ENCODE measurements at regions not wholly inside any gene's neighbourhood (a gene's known extent, or its start where the extent isn't known, plus 50 kb on each side); places are given as distances from the start of the nearest gene placed in this dataset.
"Not testable (repeated sequence)": the region's sequence is repeated elsewhere in the genome, so short reads cannot be mapped to it uniquely, and the experiment has no call there.

DNA sequence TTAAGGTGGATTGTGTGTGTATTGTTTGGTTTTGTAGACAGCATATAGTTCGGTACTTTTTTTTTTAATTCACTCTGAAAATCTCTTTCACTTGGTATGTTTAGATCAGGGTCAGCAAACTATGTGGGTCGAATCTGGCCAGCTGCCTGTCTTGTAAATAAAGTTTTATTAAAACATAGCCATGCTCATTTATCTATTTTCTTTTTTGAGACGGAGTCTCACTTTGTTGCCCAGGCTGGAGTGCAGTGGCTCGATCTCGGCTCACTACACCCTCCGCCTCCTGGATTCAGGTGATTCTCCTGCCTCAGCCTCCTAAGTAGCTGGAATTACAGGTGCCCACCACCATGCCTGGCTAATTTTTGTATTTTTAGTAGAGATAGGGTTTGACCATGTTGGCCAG is 72.4 kb upstream of the EZR start:
- H3K9me3 ChIP-seq (ENCODE audit: control insufficient read depth in 1 of 2, low read length in 2 of 2); intact Hi-C loops (cut with micrococcal nuclease); DNase-seq; POLR2A ChIA-PET (ENCODE audit: partially characterized antibody); H3K4me3 Mint-ChIP-seq; H3K36me3 Mint-ChIP-seq; H3K36me3 ChIP-seq (ENCODE audit: insufficient read depth, low read length); H3K27me3 Mint-ChIP-seq; H3K4me3 ChIP-seq (ENCODE audit: low read length in 2 of 2); H3K27ac Mint-ChIP-seq; H3K9me3 Mint-ChIP-seq; H3K27me3 ChIP-seq (ENCODE audit: insufficient read depth, low read length); H3K4me1 ChIP-seq (ENCODE audit: insufficient read depth, low read length); H3K4me1 Mint-ChIP-seq; H3K27ac ChIP-seq (ENCODE audit: low read depth, low read length): not testable (repeated sequence)
- CTCF ChIA-PET (ENCODE audit: partially characterized antibody), result interaction anchor here (1.0 kb wide), 1 partner anchor 12 kb away, joined by 3 read pairs; no protein-coding TSS in a partner anchor

DNA sequence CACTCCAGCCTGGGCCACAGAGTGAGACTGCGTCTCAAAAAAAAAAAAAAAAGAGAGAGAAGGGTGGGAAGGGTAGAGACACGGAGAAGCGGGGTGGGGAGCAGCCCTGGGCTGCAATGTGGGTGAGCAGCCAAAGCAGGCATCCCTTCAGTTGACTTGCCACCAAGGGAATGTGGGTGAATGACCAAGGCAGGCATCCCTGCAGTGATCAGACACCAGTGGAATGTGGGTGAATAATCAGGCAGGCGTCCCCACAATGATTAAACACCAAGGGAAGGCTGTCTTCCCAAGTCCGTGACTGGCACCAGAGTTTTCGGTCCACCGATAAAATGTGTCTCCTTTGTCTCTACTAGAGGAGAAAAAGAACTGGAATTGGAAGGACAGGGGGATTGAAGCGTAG is 69.0 kb upstream of the EZR start:
- POLR2A ChIA-PET (ENCODE audit: partially characterized antibody); H3K4me3 ChIP-seq (ENCODE audit: low read length in 2 of 2); DNase-seq; H3K9me3 Mint-ChIP-seq; intact Hi-C loops (cut with micrococcal nuclease); H3K4me1 Mint-ChIP-seq; H3K36me3 Mint-ChIP-seq; H3K27ac ChIP-seq (ENCODE audit: low read depth, low read length); H3K27me3 ChIP-seq (ENCODE audit: insufficient read depth, low read length); H3K27me3 Mint-ChIP-seq; H3K4me3 Mint-ChIP-seq; H3K36me3 ChIP-seq (ENCODE audit: insufficient read depth, low read length); H3K9me3 ChIP-seq (ENCODE audit: control insufficient read depth in 1 of 2, low read length in 2 of 2); CTCF ChIA-PET (ENCODE audit: partially characterized antibody); H3K27ac Mint-ChIP-seq; H3K4me1 ChIP-seq (ENCODE audit: insufficient read depth, low read length): not testable (repeated sequence)

DNA sequence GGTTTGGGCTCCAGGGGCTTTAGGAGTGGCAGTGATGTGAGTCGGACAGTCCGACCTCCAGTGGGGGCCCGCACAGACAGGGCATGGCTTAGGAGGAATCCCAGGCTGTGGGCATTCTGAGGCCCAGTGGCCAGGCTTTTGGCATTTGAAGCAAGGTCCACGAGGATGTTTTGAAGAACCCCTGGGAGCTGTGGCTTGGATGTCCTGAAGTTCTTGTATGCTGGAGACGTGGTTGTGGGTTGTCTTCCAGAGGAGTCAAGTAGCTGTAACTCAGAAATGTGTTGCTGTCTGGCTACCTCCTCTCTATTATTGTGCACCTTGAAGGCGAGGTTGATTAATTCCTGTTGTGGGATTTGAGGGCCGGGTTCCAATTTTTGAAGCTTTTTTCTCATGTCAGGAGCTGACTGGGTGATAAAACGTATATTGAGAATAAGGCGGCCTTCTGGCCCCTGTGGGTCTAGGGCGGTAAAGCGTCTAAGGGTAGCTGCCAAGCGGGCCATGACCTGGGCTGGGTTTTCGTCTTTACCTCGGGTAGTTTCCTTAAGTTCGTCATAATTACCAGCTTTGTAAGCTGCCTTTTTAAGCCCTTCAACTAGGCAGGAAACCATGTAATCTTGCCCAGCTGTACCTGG is 67.3 kb upstream of the EZR start:
- POLR2A ChIA-PET (ENCODE audit: partially characterized antibody), result interaction anchor here (1.4 kb wide), 1 partner anchor 17 kb away, joined by 4 read pairs; no protein-coding TSS in a partner anchor
- H3K4me3 ChIP-seq (ENCODE audit: low read length in 2 of 2); H3K36me3 Mint-ChIP-seq; intact Hi-C loops (cut with micrococcal nuclease); H3K9me3 ChIP-seq (ENCODE audit: control insufficient read depth in 1 of 2, low read length in 2 of 2); H3K4me1 Mint-ChIP-seq; H3K36me3 ChIP-seq (ENCODE audit: insufficient read depth, low read length); H3K4me3 Mint-ChIP-seq; CTCF ChIA-PET (ENCODE audit: partially characterized antibody); DNase-seq; H3K27me3 ChIP-seq (ENCODE audit: insufficient read depth, low read length); H3K27ac ChIP-seq (ENCODE audit: low read depth, low read length); H3K9me3 Mint-ChIP-seq; H3K27me3 Mint-ChIP-seq; H3K4me1 ChIP-seq (ENCODE audit: insufficient read depth, low read length); H3K27ac Mint-ChIP-seq: not testable (repeated sequence)

DNA sequence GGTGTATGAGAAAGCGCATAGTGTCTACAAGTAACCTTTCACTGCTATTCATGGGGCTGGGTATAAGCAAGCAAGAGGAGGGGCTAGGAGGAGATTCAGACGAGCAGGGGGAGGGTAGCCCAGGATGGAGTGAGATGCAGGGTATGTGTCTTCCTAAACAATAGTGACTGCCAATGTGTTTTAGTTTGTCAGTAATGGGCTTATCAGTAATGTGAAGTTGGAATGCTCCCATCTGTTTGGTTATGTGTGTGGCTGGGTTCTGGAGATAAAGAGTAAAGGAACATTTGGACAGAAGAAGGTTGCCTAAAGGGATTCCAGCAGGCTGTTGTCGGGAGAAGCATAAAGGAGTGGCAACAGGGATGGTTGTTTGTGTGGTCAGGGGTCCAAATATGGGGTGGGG is 62.7 kb upstream of the EZR start:
- CTCF ChIA-PET (ENCODE audit: partially characterized antibody); H3K27me3 ChIP-seq (ENCODE audit: insufficient read depth, low read length); H3K9me3 Mint-ChIP-seq; H3K4me1 ChIP-seq (ENCODE audit: insufficient read depth, low read length); H3K27ac Mint-ChIP-seq; H3K4me3 Mint-ChIP-seq; intact Hi-C loops (cut with micrococcal nuclease); H3K9me3 ChIP-seq (ENCODE audit: control insufficient read depth in 1 of 2, low read length in 2 of 2); H3K27me3 Mint-ChIP-seq; H3K4me1 Mint-ChIP-seq; DNase-seq; H3K36me3 Mint-ChIP-seq; H3K4me3 ChIP-seq (ENCODE audit: low read length in 2 of 2); H3K36me3 ChIP-seq (ENCODE audit: insufficient read depth, low read length); POLR2A ChIA-PET (ENCODE audit: partially characterized antibody); H3K27ac ChIP-seq (ENCODE audit: low read depth, low read length): not testable (repeated sequence)

DNA sequence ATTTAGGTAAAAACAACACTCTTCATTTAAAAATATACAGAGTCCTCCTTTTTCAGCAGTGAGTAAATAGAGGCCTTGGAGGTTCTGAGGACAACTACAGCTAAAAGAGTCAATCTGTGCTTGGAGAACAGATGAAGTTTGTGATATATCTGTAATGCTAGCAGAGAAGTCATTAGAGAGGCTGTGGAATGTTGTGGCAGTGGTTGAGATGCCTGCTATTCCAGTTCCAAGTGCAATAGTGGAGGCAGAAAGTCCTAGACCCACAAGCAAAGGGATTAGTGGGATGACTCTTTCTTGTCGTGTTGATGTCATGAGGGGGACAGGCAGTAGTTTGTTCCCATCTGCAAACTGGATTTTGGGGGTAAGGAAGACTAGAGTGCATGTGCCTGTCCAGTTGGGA is 62.1 kb upstream of the EZR start:
- H3K9me3 ChIP-seq (ENCODE audit: control insufficient read depth in 1 of 2, low read length in 2 of 2); H3K27ac ChIP-seq (ENCODE audit: low read depth, low read length); H3K4me1 Mint-ChIP-seq; H3K27ac Mint-ChIP-seq; H3K4me3 Mint-ChIP-seq; H3K4me1 ChIP-seq (ENCODE audit: insufficient read depth, low read length); H3K36me3 Mint-ChIP-seq; H3K27me3 Mint-ChIP-seq; H3K4me3 ChIP-seq (ENCODE audit: low read length in 2 of 2); CTCF ChIA-PET (ENCODE audit: partially characterized antibody); H3K27me3 ChIP-seq (ENCODE audit: insufficient read depth, low read length); intact Hi-C loops (cut with micrococcal nuclease); DNase-seq; H3K36me3 ChIP-seq (ENCODE audit: insufficient read depth, low read length); H3K9me3 Mint-ChIP-seq: not testable (repeated sequence)
- POLR2A ChIA-PET (ENCODE audit: partially characterized antibody), result interaction anchor here (1.3 kb wide), 1 partner anchor 12 kb away, joined by 3 read pairs; no protein-coding TSS in a partner anchor

DNA sequence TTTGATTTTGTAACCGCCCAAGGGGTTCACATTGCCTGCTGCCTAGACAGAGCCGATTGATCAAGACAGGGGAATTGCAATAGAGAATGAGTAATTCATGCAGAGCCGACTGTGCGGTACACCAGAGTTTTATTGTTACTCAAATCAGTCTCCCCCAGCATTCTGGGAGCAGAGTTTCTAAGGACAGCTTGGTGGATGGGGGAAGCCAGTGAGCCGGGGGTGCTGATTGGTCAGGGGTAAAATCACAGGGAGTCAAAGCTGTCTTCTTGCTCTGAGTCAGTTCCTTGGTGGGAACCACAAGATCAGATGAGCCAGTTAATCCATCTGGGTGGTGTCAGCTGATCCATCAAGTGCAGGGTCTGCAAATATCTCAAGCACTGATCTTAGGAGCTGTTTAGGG is 60.0 kb upstream of the EZR start:
- Mint-ChIP-seq H3K27me3 (peaks cover 0 to 1% of the 10 kb centered on the region in 2 donors), H3K27ac (peak overlapping the region in 2 of 7 donors; percentile 3 to 4), H3K4me1 (peaks cover 3 to 5% (median 5%) of the 10 kb centered on the region in 4 donors), H3K4me3 (no peak overlapping the region), H3K9me3 (peaks cover 0 to 5% (median 0%) of the 10 kb centered on the region in 8 donors), H3K36me3 (peaks cover 0 to 4% of the 10 kb centered on the region in 2 donors)
- no peaks in the 10 kb centered on the region for H3K9me3 ChIP-seq (ENCODE audit: control insufficient read depth in 1 of 2, low read length in 2 of 2)
- intact Hi-C loops (cut with micrococcal nuclease), result no loop called here
- DNase-seq, result no peak
- ChIA-PET POLR2A (ENCODE audit: partially characterized antibody) (interaction anchor here (1.0 to 2.0 kb wide), 3 partner anchors 9 to 62 kb away, joined by 3 to 10 read pairs (median 4); partner anchors contain the start of gene EZR), CTCF (ENCODE audit: partially characterized antibody) (no interaction called here)
- H3K27ac ChIP-seq (ENCODE audit: low read depth, low read length), result no peak overlapping the region
- no peak overlapping the region for H3K4me3 ChIP-seq (ENCODE audit: low read length in 2 of 2)
- no peaks in the 10 kb centered on the region for H3K4me1 ChIP-seq (ENCODE audit: insufficient read depth, low read length)
- no peaks in the 10 kb centered on the region for H3K36me3 ChIP-seq (ENCODE audit: insufficient read depth, low read length)
- no peaks in the 10 kb centered on the region for H3K27me3 ChIP-seq (ENCODE audit: insufficient read depth, low read length)

DNA sequence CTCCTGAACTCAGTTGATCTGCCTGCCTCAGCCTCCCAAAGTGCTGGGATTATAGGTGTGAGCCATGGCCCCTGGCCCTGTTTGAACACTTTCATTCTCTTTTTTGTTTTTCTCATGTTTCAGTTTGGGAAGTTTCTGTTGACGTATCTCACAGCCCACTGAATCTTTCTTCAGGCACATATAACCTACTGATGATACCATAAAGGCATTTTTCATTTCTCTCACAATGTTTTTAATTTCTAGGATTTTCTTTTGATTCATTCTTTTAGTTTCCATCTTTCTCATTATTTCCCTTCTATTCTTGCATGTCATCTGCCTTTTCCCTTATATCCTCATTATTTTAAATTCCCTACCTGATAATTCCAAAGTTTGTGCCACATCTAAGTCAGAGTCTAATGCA is 58.5 kb upstream of the EZR start:
- intact Hi-C loops (cut with micrococcal nuclease), result no loop called here
- no peak overlapping the region for H3K4me3 Mint-ChIP-seq
- peaks cover 0 to 5% (median 0%) of the 10 kb centered on the region in 8 donors for H3K9me3 Mint-ChIP-seq
- no peak for DNase-seq
- ChIA-PET POLR2A (ENCODE audit: partially characterized antibody) (interaction anchor here (2.0 kb wide), 1 partner anchor 8 kb away, joined by 10 read pairs; no protein-coding TSS in a partner anchor), CTCF (ENCODE audit: partially characterized antibody) (no interaction called here)
- H3K36me3 Mint-ChIP-seq, result peaks cover 0 to 4% of the 10 kb centered on the region in 2 donors
- no peaks in the 10 kb centered on the region for H3K36me3 ChIP-seq (ENCODE audit: insufficient read depth, low read length)
- peak overlapping the region in 1 of 7 donors; percentile 16 for H3K27ac Mint-ChIP-seq
- H3K27me3 Mint-ChIP-seq, result peaks cover 0 to 1% of the 10 kb centered on the region in 2 donors
- no peaks in the 10 kb centered on the region for H3K27me3 ChIP-seq (ENCODE audit: insufficient read depth, low read length)
- no peaks in the 10 kb centered on the region for H3K9me3 ChIP-seq (ENCODE audit: control insufficient read depth in 1 of 2, low read length in 2 of 2)
- no peaks in the 10 kb centered on the region for H3K4me1 ChIP-seq (ENCODE audit: insufficient read depth, low read length)
- H3K27ac ChIP-seq (ENCODE audit: low read depth, low read length), result no peak overlapping the region
- peaks cover 3 to 5% (median 5%) of the 10 kb centered on the region in 4 donors for H3K4me1 Mint-ChIP-seq
- no peak overlapping the region for H3K4me3 ChIP-seq (ENCODE audit: low read length in 2 of 2)

Measured in CD4-positive, alpha-beta memory T cell (primary cell).